ENCODE measurements at regions not wholly inside any gene's neighbourhood (a gene's known extent, or its start where the extent isn't known, plus 50 kb on each side); places are given as distances from the start of the nearest gene placed in this dataset.

- 72 to 89% methylated on average over 1 of the region's 1 CpG for WGBS, 2 donors
Measured at GRCh38 chr13:75931116-75931515, 295.0 kb downstream of the LMO7 start.

GRCh38 chr13:75929076-75929475 lies 292.9 kb downstream of the LMO7 start:
- Histone ChIP-seq H3K4me1 (no peaks in the 10 kb centered on the region), H3K36me3 (no peaks in the 10 kb centered on the region), H3K27me3 (no peaks in the 10 kb centered on the region), H3K27ac (no peak overlapping the region), H3K9me3 (no peaks in the 10 kb centered on the region), H3K4me3 (no peak overlapping the region)
- no peak for DNase-seq
- no peak for TF ChIP-seq CTCF (IDR thresholded peaks at IDR 0.05)
- no peak for TF ChIP-seq EP300 (IDR thresholded peaks at IDR 0.05)
- intact Hi-C loops (cut with DNase I) = no loop called here

More at GRCh38 chr13:75931116-75931515, 295.0 kb downstream of the LMO7 start:
- Histone ChIP-seq H3K4me3 (no peak overlapping the region), H3K9me3 (no peaks in the 10 kb centered on the region), H3K27me3 (no peaks in the 10 kb centered on the region), H3K36me3 (no peaks in the 10 kb centered on the region), H3K4me1 (no peaks in the 10 kb centered on the region), H3K27ac (no peak overlapping the region)
- intact Hi-C loops (cut with DNase I) = no loop called here
- no peak for DNase-seq
- TF ChIP-seq POLR2AphosphoS5 (IDR thresholded peaks at IDR 0.05) = no peak
- TF ChIP-seq EP300 (IDR thresholded peaks at IDR 0.05) = no peak
- TF ChIP-seq CTCF (IDR thresholded peaks at IDR 0.05) = no peak
- no peak for TF ChIP-seq POLR2A (IDR thresholded peaks at IDR 0.05)

GRCh38 chr13:75927183-75927669 lies 291.1 kb downstream of the LMO7 start:
- Histone ChIP-seq H3K4me3 (no peak overlapping the region), H3K9me3 (no peaks in the 10 kb centered on the region), H3K27me3 (no peaks in the 10 kb centered on the region), H3K36me3 (no peaks in the 10 kb centered on the region), H3K27ac (no peak overlapping the region), H3K4me1 (no peaks in the 10 kb centered on the region)
- no peak for DNase-seq
- 88 to 92% methylated on average over 2 of the region's 2 CpGs for WGBS, 2 donors
- TF ChIP-seq POLR2AphosphoS5 (IDR thresholded peaks at IDR 0.05) (no peak), POLR2A (IDR thresholded peaks at IDR 0.05) (no peak), CTCF (IDR thresholded peaks at IDR 0.05) (no peak), EP300 (IDR thresholded peaks at IDR 0.05) (no peak)
- intact Hi-C loops (cut with DNase I) = no loop called here

- H3K27me3 ChIP-seq = no peaks in the 10 kb centered on the region
- WGBS, 2 donors = 88 to 93% methylated on average over 1 of the region's 1 CpG
- DNase-seq = no peak
- intact Hi-C loops (cut with DNase I) = no loop called here
- no peaks in the 10 kb centered on the region for H3K4me1 ChIP-seq
- no peaks in the 10 kb centered on the region for H3K36me3 ChIP-seq
- no peaks in the 10 kb centered on the region for H3K9me3 ChIP-seq
- H3K27ac ChIP-seq = no peak overlapping the region
- H3K4me3 ChIP-seq = no peak overlapping the region
- TF ChIP-seq POLR2A (IDR thresholded peaks at IDR 0.05) (no peak), CTCF (IDR thresholded peaks at IDR 0.05) (no peak), POLR2AphosphoS5 (IDR thresholded peaks at IDR 0.05) (no peak), EP300 (IDR thresholded peaks at IDR 0.05) (no peak)
Measured at GRCh38 chr13:75920536-75920935, 284.4 kb downstream of the LMO7 start.

- H3K27ac ChIP-seq = no peak overlapping the region
- H3K4me1 ChIP-seq = no peaks in the 10 kb centered on the region
- no peak for DNase-seq
- no peaks in the 10 kb centered on the region for H3K36me3 ChIP-seq
- no peak overlapping the region for H3K4me3 ChIP-seq
- H3K9me3 ChIP-seq = no peaks in the 10 kb centered on the region
- 63 to 94% methylated on average over 2 of the region's 2 CpGs for WGBS, 2 donors
- intact Hi-C loops (cut with DNase I) = no loop called here
- H3K27me3 ChIP-seq = no peaks in the 10 kb centered on the region
- TF ChIP-seq CTCF (IDR thresholded peaks at IDR 0.05) (no peak), POLR2A (IDR thresholded peaks at IDR 0.05) (no peak), EP300 (IDR thresholded peaks at IDR 0.05) (no peak), POLR2AphosphoS5 (IDR thresholded peaks at IDR 0.05) (no peak)
Measured at GRCh38 chr13:75919660-75920199, 283.6 kb downstream of the LMO7 start.

Data from sigmoid colon (tissue), 6 donors.